Stimulated activated naive B cell treated with anti-CD40 and anti-IgM and Interleukin-4, amounts not matched to agents 10 μg/mL and 1 μg/mL and 100 μg/mL, for 72 hours (primary cell): ENCODE measurements at regions not wholly inside any gene's neighbourhood (a gene's known extent, or its start where the extent isn't known, plus 50 kb on each side); places are given as distances from the start of the nearest gene placed in this dataset.
"Not testable (repeated sequence)": the region's sequence is repeated elsewhere in the genome, so short reads cannot be mapped to it uniquely, and the experiment has no call there.

Source experiments
- ATAC-seq, 2 donors: fragments of 150-1000 bp; cut with Tn5 transposase; replicated peaks; 2 replicates each; pipeline ENCODE4 v1.10.0; 2021; ENCODE audit warnings: moderate library complexity in 1 of 2
- DNase-seq: peaks from one replicate; pipeline ENCODE4 v3.0.0; 2021
- H3K27ac Mint-ChIP-seq: one replicate; pipeline ENCODE4 v1.8.0; 2022; ENCODE audit warnings: mild to moderate bottlenecking, mixed read lengths
- H3K27me3 Mint-ChIP-seq, 2 donors: one replicate each; pipeline ENCODE4 v1.8.0; 2022; ENCODE audit warnings: mixed read lengths in 2 of 2
- H3K36me3 Mint-ChIP-seq, 2 donors: one replicate each; pipeline ENCODE4 v1.8.0; 2022; ENCODE audit warnings: mixed read lengths in 2 of 2, mild to moderate bottlenecking in 1 of 2
- H3K4me1 Mint-ChIP-seq, 2 donors: one replicate each; pipeline ENCODE4 v1.8.0; 2022; ENCODE audit warnings: mixed read lengths in 2 of 2, mild to moderate bottlenecking in 1 of 2
- H3K4me3 Mint-ChIP-seq, 2 donors: one replicate each; pipeline ENCODE4 v1.8.0; 2022; ENCODE audit warnings: mild to moderate bottlenecking in 2 of 2, mixed read lengths in 2 of 2, moderate library complexity in 1 of 2
- H3K9me3 Mint-ChIP-seq, 2 donors: one replicate each; pipeline ENCODE4 v1.8.0; 2022; ENCODE audit warnings: mixed read lengths in 2 of 2, mild to moderate bottlenecking in 1 of 2

DNA sequence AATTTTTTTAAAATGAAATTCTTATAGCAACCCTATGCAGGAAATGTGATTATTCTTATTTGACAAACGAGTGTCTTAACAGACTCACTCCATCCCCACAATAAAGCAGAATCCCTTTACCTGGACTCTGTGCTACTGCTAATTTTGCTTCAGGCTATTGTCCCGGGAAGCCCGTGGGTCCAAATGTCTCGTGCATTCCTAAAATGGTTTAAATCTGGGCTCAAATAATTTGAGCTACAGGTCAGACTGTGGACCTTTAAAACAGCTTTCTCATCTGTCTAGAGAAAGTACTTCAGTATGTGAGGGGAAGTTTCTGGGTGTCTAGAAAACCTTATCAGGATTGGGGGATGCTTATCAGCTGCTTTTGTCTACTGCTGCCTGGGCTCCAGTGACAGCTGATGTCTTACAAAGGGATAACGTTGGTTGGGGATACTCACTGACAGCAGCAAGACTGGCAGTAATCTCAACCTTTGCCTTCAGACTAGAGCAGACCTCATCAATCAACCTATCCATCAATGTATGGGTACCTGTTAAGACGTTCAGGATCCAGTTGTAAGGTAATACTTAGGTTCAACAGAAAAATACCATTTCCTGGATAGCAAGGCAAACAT lies 197.9 kb upstream of the CDH11 start:
- ATAC-seq (no peak), DNase-seq (no peak)
- Mint-ChIP-seq H3K27me3 (no peaks in the 10 kb centered on the region), H3K9me3 (peaks cover 2 to 4% of the 10 kb centered on the region in 2 donors), H3K27ac (no peak overlapping the region), H3K4me3 (no peak overlapping the region), H3K4me1 (no peaks in the 10 kb centered on the region), H3K36me3 (no peaks in the 10 kb centered on the region)

DNA sequence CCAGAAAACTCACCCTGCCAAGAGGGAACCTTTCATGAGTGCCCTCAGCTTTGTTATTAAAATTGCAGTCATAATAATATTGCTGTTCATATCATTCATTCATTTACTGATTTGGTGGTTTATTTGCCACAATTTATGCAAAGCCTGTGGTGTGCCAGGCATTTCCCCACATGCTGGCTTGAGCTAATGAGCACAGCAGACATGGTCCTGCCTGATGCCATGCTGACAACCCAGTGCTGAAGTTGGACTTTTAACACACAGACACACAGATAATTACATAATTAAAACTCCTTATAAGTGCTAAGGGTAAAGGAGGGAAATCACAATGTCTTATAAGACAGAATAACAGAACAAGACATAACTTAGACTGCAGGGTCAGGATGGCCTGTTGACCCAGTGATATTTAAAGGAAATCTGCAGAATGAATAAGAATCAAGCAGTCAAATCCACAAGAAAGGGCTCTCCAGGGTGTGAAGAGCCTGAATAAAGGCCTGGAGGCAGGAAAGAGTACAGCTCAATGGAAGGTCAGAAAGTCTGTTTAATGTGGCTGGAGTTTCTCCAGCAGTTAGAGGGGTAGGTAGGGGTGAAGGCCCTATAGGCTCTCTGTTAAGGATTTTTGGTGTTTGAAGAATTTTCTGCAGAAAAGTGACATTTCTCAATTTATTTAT lies 196.9 kb upstream of the CDH11 start:
- H3K4me3 Mint-ChIP-seq: no peak overlapping the region

DNA sequence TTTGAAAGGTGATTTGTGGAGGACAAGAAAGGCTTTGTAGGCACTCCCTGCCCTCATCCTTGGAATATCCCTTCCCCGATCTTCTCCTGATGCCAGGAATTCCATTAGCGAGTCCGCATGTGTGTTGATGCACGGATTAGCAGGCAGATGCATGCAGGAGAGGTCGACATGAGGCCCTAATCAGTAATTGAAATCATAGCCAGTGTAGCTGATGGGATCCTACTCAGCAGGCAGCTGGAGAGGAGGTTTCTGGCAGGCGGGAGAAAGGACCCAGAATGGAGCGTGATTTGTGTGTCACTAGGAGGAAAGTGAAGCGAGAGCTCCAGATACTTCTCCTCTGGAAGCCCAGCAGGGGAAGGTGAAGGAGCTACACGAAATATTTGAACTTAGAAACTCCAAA lies 196.3 kb upstream of the CDH11 start:
- Mint-ChIP-seq H3K9me3 (no peaks in the 10 kb centered on the region), H3K27ac (no peak overlapping the region), H3K27me3 (no peaks in the 10 kb centered on the region), H3K4me3 (no peak overlapping the region), H3K36me3 (no peaks in the 10 kb centered on the region), H3K4me1 (no peaks in the 10 kb centered on the region)
- DNase-seq (no peak), ATAC-seq (no peak)

More for the DNA sequence above, 196.9 kb upstream of the CDH11 start:
- Mint-ChIP-seq H3K27ac (no peak overlapping the region), H3K4me1 (no peaks in the 10 kb centered on the region), H3K9me3 (peaks cover under 1 to 1% of the 10 kb centered on the region in 2 donors), H3K27me3 (no peaks in the 10 kb centered on the region), H3K36me3 (no peaks in the 10 kb centered on the region)
- ATAC-seq (no peak), DNase-seq (no peak)

DNA sequence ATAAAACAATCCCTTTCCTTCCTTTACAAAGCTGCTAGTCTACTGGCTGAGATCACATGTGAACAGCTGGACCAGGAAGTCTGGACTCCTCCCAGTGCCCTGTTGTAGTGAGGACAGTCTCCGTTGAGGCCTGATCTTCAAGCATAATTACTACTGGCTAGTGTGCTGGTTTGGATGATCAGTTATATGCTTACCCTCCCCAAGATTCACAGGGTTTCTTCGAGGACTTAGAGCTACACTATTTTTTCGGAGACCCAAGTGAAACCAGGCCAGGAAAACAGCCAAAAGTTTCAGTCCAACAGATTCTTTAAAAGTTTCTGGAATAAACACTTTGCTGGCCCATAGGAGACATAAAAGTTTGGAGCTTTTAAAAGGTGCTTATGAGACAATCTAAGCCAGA lies 194.9 kb upstream of the CDH11 start:
- Mint-ChIP-seq H3K4me1 (no peaks in the 10 kb centered on the region), H3K36me3 (no peaks in the 10 kb centered on the region), H3K4me3 (no peak overlapping the region), H3K27me3 (no peaks in the 10 kb centered on the region), H3K27ac (no peak overlapping the region), H3K9me3 (no peaks in the 10 kb centered on the region)
- DNase-seq (no peak), ATAC-seq (no peak)

DNA sequence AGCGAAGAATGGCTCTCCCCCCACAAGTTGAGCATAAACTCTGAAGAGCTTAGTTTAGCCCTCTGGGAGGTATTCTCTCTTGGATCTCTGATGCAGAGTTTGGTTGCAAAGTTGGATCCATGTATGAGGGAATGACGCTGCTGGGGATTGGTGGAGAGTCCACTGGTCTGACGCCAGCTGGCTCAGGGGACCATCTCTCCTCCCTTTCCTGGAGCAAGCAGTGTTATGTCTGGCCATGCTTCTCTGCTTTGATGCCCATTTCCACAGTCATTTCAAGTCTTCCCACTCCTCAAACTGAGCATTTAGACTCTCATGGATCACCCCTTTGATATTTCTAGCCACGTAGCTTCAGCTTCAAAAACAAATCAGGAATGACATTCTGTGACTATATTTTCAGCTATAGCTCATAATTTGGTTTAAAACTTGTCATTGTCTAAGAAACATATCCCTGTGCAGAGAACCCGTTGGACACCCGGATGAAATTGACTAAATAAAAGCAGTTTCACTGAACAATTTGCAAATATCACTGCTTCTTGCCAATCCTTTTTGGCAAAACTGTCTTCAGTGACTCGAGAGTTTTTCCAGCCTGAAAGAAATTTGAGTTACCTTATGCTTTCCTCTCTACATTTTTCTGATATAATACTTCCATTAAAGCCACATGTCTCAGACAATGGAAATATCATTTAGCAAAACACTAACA lies 193.4 kb upstream of the CDH11 start:
- Mint-ChIP-seq H3K27ac (no peak overlapping the region), H3K4me1 (no peaks in the 10 kb centered on the region), H3K9me3 (no peaks in the 10 kb centered on the region), H3K4me3 (no peak overlapping the region), H3K36me3 (no peaks in the 10 kb centered on the region), H3K27me3 (no peaks in the 10 kb centered on the region)
- DNase-seq (no peak), ATAC-seq (no peak)

DNA sequence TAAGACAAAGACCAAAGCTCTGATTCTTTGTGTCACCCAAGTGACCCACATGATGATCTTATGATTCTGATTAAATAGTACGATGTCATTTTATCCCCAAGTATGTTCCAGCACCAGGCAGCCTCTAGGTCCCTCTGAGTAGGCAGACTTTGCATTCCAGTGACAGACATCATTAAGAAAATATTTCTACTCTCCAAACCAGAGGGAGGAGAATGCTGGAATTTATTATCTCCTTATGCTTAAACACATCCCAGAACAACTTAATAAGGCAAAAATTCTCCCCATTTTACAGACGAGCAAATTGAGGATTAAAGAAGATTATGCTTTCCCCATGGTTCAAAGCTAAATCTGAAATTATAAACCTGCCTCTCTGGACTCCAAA lies 192.8 kb upstream of the CDH11 start:
- H3K4me3 Mint-ChIP-seq: no peak overlapping the region
- H3K4me1 Mint-ChIP-seq: no peaks in the 10 kb centered on the region
- no peak for DNase-seq
- no peak overlapping the region for H3K27ac Mint-ChIP-seq
- ATAC-seq: no peak
- H3K9me3 Mint-ChIP-seq: no peaks in the 10 kb centered on the region
- H3K27me3 Mint-ChIP-seq: no peaks in the 10 kb centered on the region
- H3K36me3 Mint-ChIP-seq: no peaks in the 10 kb centered on the region

DNA sequence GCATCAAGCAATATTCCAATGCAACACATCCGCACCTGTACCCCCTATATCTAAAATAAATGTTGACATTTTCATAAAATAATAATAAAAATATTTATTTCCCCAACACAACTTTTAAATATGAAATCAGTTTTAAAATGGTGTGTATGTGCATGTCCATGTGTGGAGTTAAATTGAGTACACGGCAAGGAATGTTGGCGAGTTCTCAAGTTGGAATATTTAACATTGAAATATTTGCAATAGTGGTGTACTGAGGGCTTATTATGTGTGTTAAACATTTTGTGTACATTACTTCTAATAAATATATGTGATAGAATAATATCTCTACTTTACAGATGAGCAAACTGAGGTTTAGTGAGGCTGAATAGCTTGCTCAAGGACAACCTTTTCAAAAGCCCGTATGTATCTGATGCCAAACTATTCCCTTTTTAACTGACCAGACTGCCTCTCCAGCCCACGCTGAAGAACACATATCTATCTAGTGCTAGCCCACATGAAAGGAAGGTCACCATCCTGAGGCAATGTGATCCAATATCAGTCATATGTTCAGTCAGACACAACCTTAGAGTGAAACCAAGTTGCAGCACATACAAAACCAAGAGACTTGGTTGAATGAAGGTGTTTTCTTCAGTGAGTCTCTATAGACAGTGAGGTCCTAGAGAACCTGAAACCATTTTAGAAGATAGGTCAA lies 192.2 kb upstream of the CDH11 start:
- Mint-ChIP-seq H3K27me3 (no peaks in the 10 kb centered on the region), H3K9me3 (no peaks in the 10 kb centered on the region), H3K4me1 (no peaks in the 10 kb centered on the region), H3K4me3 (no peak overlapping the region), H3K27ac (no peak overlapping the region), H3K36me3 (no peaks in the 10 kb centered on the region)
- DNase-seq (no peak), ATAC-seq (no peak)

DNA sequence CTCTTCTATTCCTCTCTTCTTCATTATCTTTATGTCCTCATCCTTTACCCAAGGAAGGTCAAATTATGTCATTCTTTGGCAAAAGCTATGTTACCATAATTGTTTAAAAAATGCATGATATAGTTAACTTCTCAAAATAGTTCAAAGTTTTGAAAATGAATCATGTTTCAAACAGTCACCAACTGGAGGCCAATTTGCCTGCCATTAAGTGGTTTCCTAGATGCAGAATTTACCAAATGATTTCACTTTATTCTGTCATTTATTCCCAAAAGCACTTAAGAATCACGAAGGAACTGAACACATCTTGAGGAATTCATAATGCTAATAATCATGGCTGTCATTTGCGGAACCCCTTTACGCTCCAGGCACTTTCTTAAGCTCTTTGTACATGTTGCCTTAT lies 190.9 kb upstream of the CDH11 start:
- H3K9me3 Mint-ChIP-seq: no peaks in the 10 kb centered on the region
- H3K27me3 Mint-ChIP-seq: no peaks in the 10 kb centered on the region
- ATAC-seq: no peak
- no peaks in the 10 kb centered on the region for H3K36me3 Mint-ChIP-seq
- no peak overlapping the region for H3K27ac Mint-ChIP-seq
- DNase-seq: no peak
- H3K4me1 Mint-ChIP-seq: no peaks in the 10 kb centered on the region
- H3K4me3 Mint-ChIP-seq: no peak overlapping the region

DNA sequence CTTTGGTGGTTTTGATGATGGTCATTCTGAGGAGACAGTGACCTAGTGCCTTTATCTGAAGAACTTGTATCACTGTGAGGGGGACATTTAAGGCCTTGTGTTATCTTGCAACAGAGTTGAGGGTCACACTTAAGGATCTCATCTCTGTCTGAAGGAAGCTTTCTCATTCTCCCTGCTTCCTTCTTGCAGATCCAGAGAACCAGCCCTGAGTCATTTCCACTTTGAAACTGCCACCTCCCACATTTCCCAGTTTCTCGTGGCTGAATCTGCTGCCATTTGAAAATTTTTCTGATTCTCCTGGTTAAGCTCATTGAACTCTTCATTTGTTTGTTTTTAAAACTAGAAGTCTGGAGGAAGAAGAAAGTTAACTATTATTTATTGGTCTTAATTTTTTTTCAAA lies 190.2 kb upstream of the CDH11 start:
- DNase-seq (no peak), ATAC-seq (no peak)
- H3K36me3 Mint-ChIP-seq: no peaks in the 10 kb centered on the region
- H3K4me3 Mint-ChIP-seq: no peak overlapping the region
- H3K4me1 Mint-ChIP-seq: no peaks in the 10 kb centered on the region
- no peaks in the 10 kb centered on the region for H3K9me3 Mint-ChIP-seq
- no peak overlapping the region for H3K27ac Mint-ChIP-seq
- H3K27me3 Mint-ChIP-seq: no peaks in the 10 kb centered on the region

DNA sequence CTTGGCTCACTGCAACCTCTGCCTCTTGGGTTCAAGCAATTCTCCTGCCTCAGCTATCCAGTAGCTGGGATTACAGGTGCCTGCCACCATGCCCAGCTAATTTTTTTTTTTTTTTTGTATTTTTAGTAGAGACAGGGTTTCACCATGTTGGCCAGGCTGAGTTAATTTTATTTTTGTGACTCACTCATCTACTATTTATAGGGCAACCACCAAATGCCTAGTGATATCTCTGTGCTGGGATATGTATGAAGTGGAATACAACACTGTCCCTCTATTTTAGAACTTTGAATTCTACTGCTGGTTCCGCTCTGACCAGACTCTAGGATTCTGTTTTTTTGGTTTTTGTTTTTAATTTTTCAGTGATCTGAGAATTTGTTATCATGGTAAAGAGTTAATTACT lies 188.6 kb upstream of the CDH11 start:
- H3K4me1 Mint-ChIP-seq, H3K4me3 Mint-ChIP-seq, ATAC-seq: not testable (repeated sequence)

DNA sequence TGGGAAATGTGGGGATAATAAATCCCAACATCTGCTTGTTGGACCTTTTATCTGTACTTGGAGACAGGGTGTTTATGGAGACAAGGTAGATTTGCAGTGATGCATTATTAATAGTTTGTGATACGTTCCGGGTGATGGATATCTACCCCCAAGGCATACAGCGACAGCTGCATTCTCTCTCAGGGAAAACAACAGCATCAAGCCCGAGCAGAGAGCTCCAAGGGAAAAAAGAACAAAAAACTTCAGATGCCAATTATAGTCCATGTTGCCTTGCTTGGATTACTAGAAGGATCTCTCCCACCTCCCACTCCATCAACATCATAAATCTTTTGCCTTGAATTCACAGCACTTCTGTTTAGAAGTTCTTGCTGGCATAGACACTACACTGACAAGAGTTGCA lies 187.5 kb upstream of the CDH11 start:
- Mint-ChIP-seq H3K4me1 (no peaks in the 10 kb centered on the region), H3K27ac (no peak overlapping the region), H3K36me3 (no peaks in the 10 kb centered on the region), H3K27me3 (no peaks in the 10 kb centered on the region), H3K9me3 (peaks cover 0 to 4% of the 10 kb centered on the region in 2 donors), H3K4me3 (no peak overlapping the region)
- DNase-seq: no peak
- ATAC-seq: no peak

More for the DNA sequence above, 188.6 kb upstream of the CDH11 start:
- H3K27me3 Mint-ChIP-seq, H3K9me3 Mint-ChIP-seq, H3K27ac Mint-ChIP-seq, DNase-seq, H3K36me3 Mint-ChIP-seq: not testable (repeated sequence)

DNA sequence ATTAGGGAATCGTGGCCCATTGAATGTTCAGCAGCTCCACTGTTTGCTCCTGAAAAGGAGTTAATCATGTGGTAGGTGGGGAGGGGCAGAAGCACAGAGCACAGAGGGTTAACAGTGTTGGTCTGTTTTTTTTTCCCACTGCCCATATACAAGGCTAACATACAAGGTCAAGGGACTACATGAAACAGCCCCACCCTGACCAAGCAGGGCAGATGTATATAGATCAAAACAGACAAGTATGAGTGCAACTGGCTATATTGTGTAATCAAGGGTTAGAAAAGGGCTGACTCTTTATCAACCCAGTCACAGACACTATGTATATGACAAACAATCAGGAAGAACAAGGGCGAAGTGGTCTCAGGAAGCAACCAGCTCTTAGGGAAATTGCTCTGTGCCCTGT lies 186.6 kb upstream of the CDH11 start:
- ATAC-seq (no peak), DNase-seq (no peak)
- Mint-ChIP-seq H3K27ac (no peak overlapping the region), H3K27me3 (no peaks in the 10 kb centered on the region), H3K9me3 (peaks cover 0 to 4% of the 10 kb centered on the region in 2 donors), H3K4me3 (no peak overlapping the region), H3K36me3 (no peaks in the 10 kb centered on the region), H3K4me1 (no peaks in the 10 kb centered on the region)

DNA sequence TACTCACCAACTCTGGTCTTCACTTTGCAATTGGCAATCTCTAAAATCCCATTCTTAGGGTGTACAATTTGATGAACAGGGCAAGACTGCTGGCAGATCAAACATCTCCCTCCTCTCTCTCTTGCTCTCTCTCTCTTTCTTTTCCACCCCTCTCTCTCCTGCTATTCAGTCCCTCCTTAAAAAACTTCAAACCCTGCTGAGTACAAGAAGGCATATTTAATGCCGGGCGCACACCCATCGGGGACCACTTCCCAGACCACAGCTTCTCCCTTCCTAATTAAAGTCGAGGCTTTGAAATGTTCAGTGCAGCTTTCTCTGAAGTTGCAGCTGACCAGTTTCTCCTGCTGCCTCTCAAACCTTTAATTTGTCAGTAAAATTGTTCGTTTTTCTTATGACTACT lies 185.4 kb upstream of the CDH11 start:
- Mint-ChIP-seq H3K9me3 (peaks cover 0 to 11% of the 10 kb centered on the region in 2 donors), H3K27me3 (no peaks in the 10 kb centered on the region), H3K36me3 (no peaks in the 10 kb centered on the region), H3K4me1 (no peaks in the 10 kb centered on the region), H3K4me3 (no peak overlapping the region), H3K27ac (no peak overlapping the region)
- ATAC-seq (no peak), DNase-seq (no peak)

DNA sequence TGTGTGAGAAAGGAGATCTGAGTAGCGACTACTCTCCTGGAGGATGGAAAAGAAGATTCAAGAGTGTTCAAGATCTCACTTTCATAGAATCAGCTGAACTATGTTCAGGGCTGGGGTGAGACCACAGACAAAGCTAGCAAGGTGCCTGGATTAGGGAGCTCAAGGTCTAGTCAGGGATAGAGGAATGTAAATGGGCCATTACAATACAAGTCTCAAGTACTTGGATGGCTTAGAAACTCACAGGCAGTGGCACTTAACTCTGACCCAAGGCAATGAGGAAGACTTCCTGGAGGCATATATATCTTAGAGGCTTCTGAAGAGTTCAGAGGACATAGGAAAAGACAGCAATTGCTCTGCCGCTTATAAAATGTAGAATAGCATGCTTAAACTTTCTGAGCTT lies 184.9 kb upstream of the CDH11 start:
- H3K9me3 Mint-ChIP-seq: peaks cover 0 to 11% of the 10 kb centered on the region in 2 donors
- DNase-seq (no peak), ATAC-seq (no peak)
- H3K27ac Mint-ChIP-seq: no peak overlapping the region
- H3K27me3 Mint-ChIP-seq: no peaks in the 10 kb centered on the region
- no peak overlapping the region for H3K4me3 Mint-ChIP-seq
- no peaks in the 10 kb centered on the region for H3K4me1 Mint-ChIP-seq
- no peaks in the 10 kb centered on the region for H3K36me3 Mint-ChIP-seq

DNA sequence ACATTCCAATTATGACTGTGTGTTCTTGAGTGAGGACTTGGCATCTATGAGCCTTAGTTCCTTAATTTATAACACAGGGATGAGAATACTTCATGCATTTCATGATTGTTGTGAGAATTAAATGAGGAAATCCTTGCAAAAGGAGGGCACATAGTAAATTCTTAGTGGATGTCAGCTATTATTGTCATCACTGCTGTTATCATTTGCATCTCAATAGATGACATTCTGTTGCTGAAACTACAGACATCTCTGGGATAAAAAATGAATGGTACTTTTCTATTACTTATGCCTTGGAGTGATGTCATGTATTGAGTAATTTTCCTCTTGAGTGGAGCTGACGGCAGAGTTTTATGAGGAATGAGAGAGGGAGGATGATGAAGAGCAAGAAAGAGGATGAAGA lies 184.4 kb upstream of the CDH11 start:
- Mint-ChIP-seq H3K27me3 (no peaks in the 10 kb centered on the region), H3K27ac (no peak overlapping the region), H3K9me3 (peaks cover 0 to 11% of the 10 kb centered on the region in 2 donors), H3K36me3 (no peaks in the 10 kb centered on the region), H3K4me1 (no peaks in the 10 kb centered on the region), H3K4me3 (no peak overlapping the region)
- ATAC-seq (no peak), DNase-seq (no peak)
